ENCODE measurements at regions not wholly inside any gene's neighbourhood (a gene's known extent, or its start where the extent isn't known, plus 50 kb on each side); places are given as distances from the start of the nearest gene placed in this dataset.

GRCh38 chr2:220302756-220303155, 675.3 kb downstream of the SLC4A3 start:
- peaks cover 2% of the 10 kb centered on the region for H3K27me3 Mint-ChIP-seq (ENCODE audit: unreplicated experiment)
- no peak for DNase-seq
- H3K4me1 Mint-ChIP-seq (ENCODE audit: low read depth, unreplicated experiment), result no peaks in the 10 kb centered on the region
- H3K36me3 Mint-ChIP-seq (ENCODE audit: unreplicated experiment), result no peaks in the 10 kb centered on the region
- no peak for TF ChIP-seq CTCF (IDR thresholded peaks at IDR 0.05; ENCODE audit: partially characterized antibody, unreplicated experiment)
- H3K9me3 Mint-ChIP-seq (ENCODE audit: unreplicated experiment), result no peaks in the 10 kb centered on the region
- H3K27ac Mint-ChIP-seq (ENCODE audit: unreplicated experiment), result no peak overlapping the region
- no peak overlapping the region for H3K4me3 Mint-ChIP-seq (ENCODE audit: unreplicated experiment)

GRCh38 chr2:220309215-220309614, 681.8 kb downstream of the SLC4A3 start:
- Mint-ChIP-seq H3K4me1 (ENCODE audit: low read depth, unreplicated experiment) (no peaks in the 10 kb centered on the region), H3K36me3 (ENCODE audit: unreplicated experiment) (no peaks in the 10 kb centered on the region), H3K27ac (ENCODE audit: unreplicated experiment) (no peak overlapping the region), H3K9me3 (ENCODE audit: unreplicated experiment) (no peaks in the 10 kb centered on the region), H3K4me3 (ENCODE audit: unreplicated experiment) (no peak overlapping the region), H3K27me3 (ENCODE audit: unreplicated experiment) (peaks cover 1% of the 10 kb centered on the region)
- no peak for TF ChIP-seq CTCF (IDR thresholded peaks at IDR 0.05; ENCODE audit: partially characterized antibody, unreplicated experiment)
- DNase-seq, result no peak

GRCh38 chr2:220310451-220310861, 683.0 kb downstream of the SLC4A3 start:
- no peaks in the 10 kb centered on the region for H3K36me3 Mint-ChIP-seq (ENCODE audit: unreplicated experiment)
- no peak for TF ChIP-seq CTCF (IDR thresholded peaks at IDR 0.05; ENCODE audit: partially characterized antibody, unreplicated experiment)
- H3K4me1 Mint-ChIP-seq (ENCODE audit: low read depth, unreplicated experiment), result peaks cover 4% of the 10 kb centered on the region
- H3K9me3 Mint-ChIP-seq (ENCODE audit: unreplicated experiment), result no peaks in the 10 kb centered on the region
- no peak overlapping the region for H3K4me3 Mint-ChIP-seq (ENCODE audit: unreplicated experiment)
- no peak for DNase-seq
- H3K27me3 Mint-ChIP-seq (ENCODE audit: unreplicated experiment), result peaks cover 1% of the 10 kb centered on the region
- H3K27ac Mint-ChIP-seq (ENCODE audit: unreplicated experiment), result no peak overlapping the region

GRCh38 chr2:220315098-220315823, 687.8 kb downstream of the SLC4A3 start:
- H3K4me1 Mint-ChIP-seq (ENCODE audit: low read depth, unreplicated experiment), result peaks cover 5% of the 10 kb centered on the region
- no peak for DNase-seq
- H3K27ac Mint-ChIP-seq (ENCODE audit: unreplicated experiment), result no peak overlapping the region
- H3K9me3 Mint-ChIP-seq (ENCODE audit: unreplicated experiment), result no peaks in the 10 kb centered on the region
- no peaks in the 10 kb centered on the region for H3K27me3 Mint-ChIP-seq (ENCODE audit: unreplicated experiment)
- H3K36me3 Mint-ChIP-seq (ENCODE audit: unreplicated experiment), result no peaks in the 10 kb centered on the region
- TF ChIP-seq CTCF (IDR thresholded peaks at IDR 0.05; ENCODE audit: partially characterized antibody, unreplicated experiment), result no peak
- no peak overlapping the region for H3K4me3 Mint-ChIP-seq (ENCODE audit: unreplicated experiment)

- H3K4me1 Mint-ChIP-seq (ENCODE audit: low read depth, unreplicated experiment), result peaks cover 5% of the 10 kb centered on the region
- H3K9me3 Mint-ChIP-seq (ENCODE audit: unreplicated experiment), result peaks cover 2% of the 10 kb centered on the region
- no peak for DNase-seq
- H3K36me3 Mint-ChIP-seq (ENCODE audit: unreplicated experiment), result no peaks in the 10 kb centered on the region
- no peak overlapping the region for H3K27ac Mint-ChIP-seq (ENCODE audit: unreplicated experiment)
- TF ChIP-seq CTCF (IDR thresholded peaks at IDR 0.05; ENCODE audit: partially characterized antibody, unreplicated experiment), result no peak
- H3K4me3 Mint-ChIP-seq (ENCODE audit: unreplicated experiment), result no peak overlapping the region
- no peaks in the 10 kb centered on the region for H3K27me3 Mint-ChIP-seq (ENCODE audit: unreplicated experiment)
These were observed 690.6 kb downstream of the SLC4A3 start for GRCh38 chr2:220318037-220318436.
